WTC11 (cell line): ENCODE measurements at regions not wholly inside any gene's neighbourhood (a gene's known extent, or its start where the extent isn't known, plus 50 kb on each side); places are given as distances from the start of the nearest gene placed in this dataset.

Source experiments
- ATAC-seq: fragments of 200-7000 bp; cut with Tn5 transposase; 2 replicates; pipeline ENCODE4 v1.10.0; 2021; ENCODE audit warnings: mild to moderate bottlenecking, moderate library complexity
- CTCF ChIA-PET: fragments of 300-600 bp; sonication (Branson Sonifier 250); formaldehyde crosslinking; loops from one replicate; lab custom pipeline; 2021; ENCODE audit warnings: antibody characterized with exemption; lab: Charles Lee
- POLR2A ChIA-PET: fragments of 350-600 bp; sonication (Branson Sonifier 250); formaldehyde crosslinking; loops from one replicate; lab custom pipeline; 2021; ENCODE audit warnings: antibody characterized with exemption; lab: Charles Lee
- DNase-seq: peaks from one replicate; pipeline ENCODE4 v3.0.0; 2021; ENCODE audit warnings: low spot score
- H3K27ac Mint-ChIP-seq: 2 replicates; pipeline ENCODE4 v1.8.0; 2021; ENCODE audit warnings: mixed read lengths
- H3K27me3 Mint-ChIP-seq: 2 replicates; pipeline ENCODE4 v1.8.0; 2021; ENCODE audit warnings: low read depth, mild to moderate bottlenecking, moderate library complexity, mixed read lengths
- H3K36me3 Mint-ChIP-seq: 2 replicates; pipeline ENCODE4 v1.8.0; 2021; ENCODE audit warnings: mixed read lengths
- H3K4me1 Mint-ChIP-seq: 2 replicates; pipeline ENCODE4 v1.8.0; 2022; ENCODE audit warnings: mixed read lengths
- H3K4me3 Mint-ChIP-seq: 2 replicates; pipeline ENCODE4 v1.8.0; 2021; ENCODE audit warnings: mild to moderate bottlenecking, moderate library complexity, mixed read lengths
- H3K9me3 Mint-ChIP-seq: 2 replicates; pipeline ENCODE4 v1.8.0; 2021; ENCODE audit warnings: mixed read lengths
- ATF6 ChIP-seq: sonication (generic); formaldehyde crosslinking; IDR thresholded peaks from 2 replicates; pipeline ENCODE4 v1.8.1; 2023; ENCODE audit warnings: mild to moderate bottlenecking, missing genetic modification reagents
- CREB1 ChIP-seq: sonication (generic); formaldehyde crosslinking; IDR thresholded peaks from 2 replicates; pipeline ENCODE4 v1.8.0; 2023; ENCODE audit warnings: mild to moderate bottlenecking, missing genetic modification reagents
- FOXJ3 ChIP-seq: sonication (generic); formaldehyde crosslinking; IDR thresholded peaks from 2 replicates; pipeline ENCODE4 v1.9.0; 2021; ENCODE audit warnings: missing genetic modification reagents, mild to moderate bottlenecking, borderline replicate concordance
- GABPB1 ChIP-seq: sonication (generic); formaldehyde crosslinking; IDR thresholded peaks from 2 replicates; pipeline ENCODE4 v1.8.1; 2023; ENCODE audit warnings: mild to moderate bottlenecking, missing genetic modification reagents
- HMGA2 ChIP-seq: fragments of 250-450 bp; sonication (Bioruptor Pico); IDR thresholded peaks from 2 replicates; pipeline ENCODE4 v1.4.0; 2021; ENCODE audit warnings: mild to moderate bottlenecking, moderate library complexity
- IRF2 ChIP-seq: sonication (generic); formaldehyde crosslinking; IDR thresholded peaks from 2 replicates; pipeline ENCODE4 v1.8.0; 2022; ENCODE audit warnings: low read depth, missing genetic modification reagents, borderline replicate concordance
- JAZF1 ChIP-seq: fragments of 250-450 bp; sonication (Bioruptor Pico); IDR thresholded peaks from 2 replicates; pipeline ENCODE4 v1.9.0; 2021; ENCODE audit warnings: moderate library complexity, mild to moderate bottlenecking, inconsistent platforms
- NR1H2 ChIP-seq: sonication (generic); formaldehyde crosslinking; IDR thresholded peaks from 2 replicates; pipeline ENCODE4 v1.9.0; 2021; ENCODE audit warnings: mild to moderate bottlenecking, moderate library complexity, missing genetic modification reagents
- NR3C1 ChIP-seq: sonication (generic); formaldehyde crosslinking; conservative IDR thresholded peaks from 2 replicates; pipeline ENCODE4 v1.8.1; 2023; ENCODE audit warnings: low read depth, mild to moderate bottlenecking, missing genetic modification reagents
- PRRX2 ChIP-seq: fragments of 250-450 bp; sonication (Bioruptor Pico); IDR thresholded peaks from 2 replicates; pipeline ENCODE4 v1.8.0; 2021; ENCODE audit warnings: mild to moderate bottlenecking
- RELA ChIP-seq: sonication (generic); formaldehyde crosslinking; IDR thresholded peaks from 2 replicates; pipeline ENCODE4 v1.8.1; 2022; ENCODE audit warnings: missing genetic modification reagents, mild to moderate bottlenecking, borderline replicate concordance
- USF2 ChIP-seq: sonication (generic); formaldehyde crosslinking; IDR thresholded peaks from 2 replicates; pipeline ENCODE4 v1.8.1; 2023; ENCODE audit warnings: mild to moderate bottlenecking, missing genetic modification reagents, moderate library complexity
- ZNF532 ChIP-seq: fragments of 250-450 bp; sonication (Bioruptor Pico); IDR thresholded peaks from 2 replicates; pipeline ENCODE4 v1.9.0; 2021; ENCODE audit warnings: mild to moderate bottlenecking, borderline replicate concordance
- TF ChIP-seq, protein P1 (sequence below): fragments of 200-600 bp; IDR thresholded peaks from 2 replicates; pipeline ENCODE4 v1.8.0; 2022; ENCODE audit warnings: antibody characterized with exemption
- TF ChIP-seq, protein P2 (sequence below): sonication (generic); formaldehyde crosslinking; IDR thresholded peaks from 2 replicates; pipeline ENCODE4 v1.8.0; 2022; ENCODE audit warnings: mild to moderate bottlenecking, missing genetic modification reagents

GRCh38 chr3:25038922-25039321, 389.1 kb upstream of the RARB start:
- no peaks in the 10 kb centered on the region for H3K4me1 Mint-ChIP-seq
- H3K36me3 Mint-ChIP-seq = no peaks in the 10 kb centered on the region
- ATAC-seq (no peak), DNase-seq (no peak)
- no peak overlapping the region for H3K4me3 Mint-ChIP-seq
- TF ChIP-seq HMGA2 (no peak), ATF6 (CRISPR knock-in tag) (no peak), NR3C1 (CRISPR knock-in tag) (no peak), CREB1 (CRISPR knock-in tag) (no peak), FOXJ3 (no peak), ZNF532 (CRISPR knock-in tag) (no peak), USF2 (no peak), PRRX2 (no peak), IRF2 (no peak), RELA (CRISPR knock-in tag) (no peak), JAZF1 (CRISPR knock-in tag) (no peak)
- TF ChIP-seq, protein P1, sequence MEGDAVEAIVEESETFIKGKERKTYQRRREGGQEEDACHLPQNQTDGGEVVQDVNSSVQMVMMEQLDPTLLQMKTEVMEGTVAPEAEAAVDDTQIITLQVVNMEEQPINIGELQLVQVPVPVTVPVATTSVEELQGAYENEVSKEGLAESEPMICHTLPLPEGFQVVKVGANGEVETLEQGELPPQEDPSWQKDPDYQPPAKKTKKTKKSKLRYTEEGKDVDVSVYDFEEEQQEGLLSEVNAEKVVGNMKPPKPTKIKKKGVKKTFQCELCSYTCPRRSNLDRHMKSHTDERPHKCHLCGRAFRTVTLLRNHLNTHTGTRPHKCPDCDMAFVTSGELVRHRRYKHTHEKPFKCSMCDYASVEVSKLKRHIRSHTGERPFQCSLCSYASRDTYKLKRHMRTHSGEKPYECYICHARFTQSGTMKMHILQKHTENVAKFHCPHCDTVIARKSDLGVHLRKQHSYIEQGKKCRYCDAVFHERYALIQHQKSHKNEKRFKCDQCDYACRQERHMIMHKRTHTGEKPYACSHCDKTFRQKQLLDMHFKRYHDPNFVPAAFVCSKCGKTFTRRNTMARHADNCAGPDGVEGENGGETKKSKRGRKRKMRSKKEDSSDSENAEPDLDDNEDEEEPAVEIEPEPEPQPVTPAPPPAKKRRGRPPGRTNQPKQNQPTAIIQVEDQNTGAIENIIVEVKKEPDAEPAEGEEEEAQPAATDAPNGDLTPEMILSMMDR = no peak
- TF ChIP-seq, protein P2, sequence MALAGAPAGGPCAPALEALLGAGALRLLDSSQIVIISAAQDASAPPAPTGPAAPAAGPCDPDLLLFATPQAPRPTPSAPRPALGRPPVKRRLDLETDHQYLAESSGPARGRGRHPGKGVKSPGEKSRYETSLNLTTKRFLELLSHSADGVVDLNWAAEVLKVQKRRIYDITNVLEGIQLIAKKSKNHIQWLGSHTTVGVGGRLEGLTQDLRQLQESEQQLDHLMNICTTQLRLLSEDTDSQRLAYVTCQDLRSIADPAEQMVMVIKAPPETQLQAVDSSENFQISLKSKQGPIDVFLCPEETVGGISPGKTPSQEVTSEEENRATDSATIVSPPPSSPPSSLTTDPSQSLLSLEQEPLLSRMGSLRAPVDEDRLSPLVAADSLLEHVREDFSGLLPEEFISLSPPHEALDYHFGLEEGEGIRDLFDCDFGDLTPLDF = no peak
- no peaks in the 10 kb centered on the region for H3K27me3 Mint-ChIP-seq
- H3K27ac Mint-ChIP-seq = no peak overlapping the region
- no peaks in the 10 kb centered on the region for H3K9me3 Mint-ChIP-seq
- POLR2A ChIA-PET = no interaction called here
- CTCF ChIA-PET = no interaction called here

DNA sequence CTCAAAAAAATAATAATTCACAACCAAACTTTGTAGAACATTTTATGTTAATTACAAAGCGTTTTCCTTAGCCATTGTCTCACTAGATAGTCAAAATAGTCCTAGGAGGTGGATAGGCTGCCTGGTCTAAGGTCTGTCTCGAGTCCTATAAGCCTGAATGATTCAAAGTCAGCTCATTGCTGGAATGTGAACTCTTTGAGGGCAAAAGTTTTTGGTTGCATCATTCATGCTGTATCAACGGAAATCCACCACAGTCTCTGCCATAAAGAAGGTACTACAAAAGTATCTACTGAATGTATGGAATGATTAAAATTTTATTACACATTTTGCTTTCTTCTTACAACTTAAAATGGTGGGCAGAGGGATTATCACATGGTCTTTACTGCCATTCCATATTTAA, 387.3 kb upstream of the RARB start:
- no peak for ATAC-seq
- no peaks in the 10 kb centered on the region for H3K9me3 Mint-ChIP-seq
- peaks cover 7% of the 10 kb centered on the region for H3K4me1 Mint-ChIP-seq
- H3K4me3 Mint-ChIP-seq = no peak overlapping the region
- H3K27me3 Mint-ChIP-seq = no peaks in the 10 kb centered on the region
- ChIA-PET CTCF (no interaction called here), POLR2A (no interaction called here)
- no peaks in the 10 kb centered on the region for H3K36me3 Mint-ChIP-seq
- no peak overlapping the region for H3K27ac Mint-ChIP-seq
- no peak for DNase-seq
- no peak for TF ChIP-seq GABPB1
- TF ChIP-seq NR1H2 (CRISPR knock-in tag) = no peak
